ENCODE measurements at regions not wholly inside any gene's neighbourhood (a gene's known extent, or its start where the extent isn't known, plus 50 kb on each side); places are given as distances from the start of the nearest gene placed in this dataset.

GRCh38 chr14:57029620-57030253 is 219.5 kb upstream of the OTX2 start:
- Histone ChIP-seq H3K9me3 (peaks cover 8% of the 10 kb centered on the region), H3K36me3 (no peaks in the 10 kb centered on the region), H3K27ac (no peak overlapping the region), H3K27me3 (no peaks in the 10 kb centered on the region), H3K4me3 (no peak overlapping the region), H3K4me1 (no peaks in the 10 kb centered on the region)
- TF ChIP-seq CTCF (IDR thresholded peaks at IDR 0.05) (no peak), POLR2A (IDR thresholded peaks at IDR 0.05) (no peak), EP300 (IDR thresholded peaks at IDR 0.05) (no peak), POLR2AphosphoS5 (IDR thresholded peaks at IDR 0.05) (no peak)
- WGBS: 41% methylated on average over 2 of the region's 2 CpGs
- no peak for DNase-seq (ENCODE audit: low spot score in 2 of 2)

GRCh38 chr14:57025456-57025855 is 215.2 kb upstream of the OTX2 start:
- H3K27ac ChIP-seq: no peak overlapping the region
- TF ChIP-seq EP300 (IDR thresholded peaks at IDR 0.05) (no peak), POLR2AphosphoS5 (IDR thresholded peaks at IDR 0.05) (no peak), CTCF (IDR thresholded peaks at IDR 0.05) (no peak), POLR2A (IDR thresholded peaks at IDR 0.05) (no peak)
- no peaks in the 10 kb centered on the region for H3K27me3 ChIP-seq
- no peaks in the 10 kb centered on the region for H3K4me1 ChIP-seq
- H3K9me3 ChIP-seq: peaks cover 1% of the 10 kb centered on the region
- no peaks in the 10 kb centered on the region for H3K36me3 ChIP-seq
- no peak overlapping the region for H3K4me3 ChIP-seq
- no peak for DNase-seq (ENCODE audit: low spot score in 2 of 2)

- 90% methylated on average over 6 of the region's 6 CpGs for WGBS
- no peaks in the 10 kb centered on the region for H3K9me3 ChIP-seq
- H3K4me3 ChIP-seq: no peak overlapping the region
- H3K27me3 ChIP-seq: no peaks in the 10 kb centered on the region
- no peaks in the 10 kb centered on the region for H3K36me3 ChIP-seq
- H3K4me1 ChIP-seq: no peaks in the 10 kb centered on the region
- TF ChIP-seq EP300 (IDR thresholded peaks at IDR 0.05) (no peak), POLR2A (IDR thresholded peaks at IDR 0.05) (no peak), CTCF (IDR thresholded peaks at IDR 0.05) (no peak), POLR2AphosphoS5 (IDR thresholded peaks at IDR 0.05) (no peak)
- H3K27ac ChIP-seq: no peak overlapping the region
- DNase-seq (ENCODE audit: low spot score in 2 of 2): no peak
Measured at GRCh38 chr14:57022608-57023007, 212.3 kb upstream of the OTX2 start.

- no peak overlapping the region for H3K27ac ChIP-seq
- H3K9me3 ChIP-seq: no peaks in the 10 kb centered on the region
- WGBS: 56% methylated on average over 1 of the region's 1 CpG
- H3K36me3 ChIP-seq: no peaks in the 10 kb centered on the region
- no peak overlapping the region for H3K4me3 ChIP-seq
- no peaks in the 10 kb centered on the region for H3K4me1 ChIP-seq
- DNase-seq (ENCODE audit: low spot score in 2 of 2): no peak
- TF ChIP-seq CTCF (IDR thresholded peaks at IDR 0.05) (no peak), POLR2AphosphoS5 (IDR thresholded peaks at IDR 0.05) (no peak), POLR2A (IDR thresholded peaks at IDR 0.05) (no peak), EP300 (IDR thresholded peaks at IDR 0.05) (no peak)
- no peaks in the 10 kb centered on the region for H3K27me3 ChIP-seq
Measured at GRCh38 chr14:57018065-57018464, 207.8 kb upstream of the OTX2 start.

GRCh38 chr14:57013987-57014386 is 203.7 kb upstream of the OTX2 start:
- Histone ChIP-seq H3K27me3 (no peaks in the 10 kb centered on the region), H3K4me3 (no peak overlapping the region), H3K4me1 (no peaks in the 10 kb centered on the region), H3K9me3 (no peaks in the 10 kb centered on the region), H3K27ac (no peak overlapping the region), H3K36me3 (no peaks in the 10 kb centered on the region)
- DNase-seq (ENCODE audit: low spot score in 2 of 2): no peak
- TF ChIP-seq EP300 (IDR thresholded peaks at IDR 0.05): no peak
- TF ChIP-seq POLR2A (IDR thresholded peaks at IDR 0.05): no peak
- TF ChIP-seq POLR2AphosphoS5 (IDR thresholded peaks at IDR 0.05): no peak
- no peak for TF ChIP-seq CTCF (IDR thresholded peaks at IDR 0.05)
- WGBS: 85% methylated on average over 2 of the region's 2 CpGs

Measured in suprapubic skin (tissue), 4 donors.